Suprapubic skin (tissue), 2 donors: ENCODE measurements at regions not wholly inside any gene's neighbourhood (a gene's known extent, or its start where the extent isn't known, plus 50 kb on each side); places are given as distances from the start of the nearest gene placed in this dataset.

Experiments used
- EP300 ChIP-seq: sonication (generic); formaldehyde crosslinking; IDR thresholded peaks from one replicate; pipeline ENCODE4 v1.6.1; 2017; ENCODE audit warnings: antibody characterized with exemption
- POLR2A ChIP-seq, 2 donors: fragments of 450-650 bp; IDR thresholded peaks; one replicate each; pipeline ENCODE4 v1.6.1; 2017; ENCODE audit warnings: antibody characterized with exemption in 2 of 2, mild to moderate bottlenecking in 2 of 2, moderate library complexity in 2 of 2

- TF ChIP-seq EP300 (no peak), POLR2A (IDR thresholded peaks at IDR 0.05) (no peak)
Observed at GRCh38 chr18:51997129-51997528, 342.9 kb upstream of the DCC start.
